Cardiac muscle cell (in vitro differentiated cells and primary cell): ENCODE measurements at regions not wholly inside any gene's neighbourhood (a gene's known extent, or its start where the extent isn't known, plus 50 kb on each side); places are given as distances from the start of the nearest gene placed in this dataset.

Source experiments
- DNase-seq, 2 donors: peaks; one replicate each; pipeline versions ENCODE4 v3.0.0 to v3.0.0-alpha.2; 2010 to 2017; ENCODE audit warnings: low read depth in 1 of 2, low spot score in 1 of 2
- H3K27ac ChIP-seq: fragments of 200-600 bp; sonication (generic); 2 replicates; pipeline ENCODE4 v1.5.1; 2016
- H3K27me3 ChIP-seq: fragments of 200-600 bp; sonication (generic); 2 replicates; pipeline ENCODE4 v1.6.0; 2016; ENCODE audit warnings: control low read depth
- H3K36me3 ChIP-seq: fragments of 200-600 bp; sonication (generic); 2 replicates; pipeline ENCODE4 v1.5.1; 2016; ENCODE audit warnings: control low read depth
- H3K4me1 ChIP-seq: fragments of 200-600 bp; sonication (generic); 2 replicates; pipeline ENCODE4 v1.8.1; 2017; ENCODE audit warnings: low read depth, mild to moderate bottlenecking, mixed run types
- H3K4me3 ChIP-seq: fragments of 200-600 bp; sonication (generic); 2 replicates; pipeline ENCODE4 v1.5.1; 2016; ENCODE audit warnings: mild to moderate bottlenecking
- H3K9me3 ChIP-seq: fragments of 200-600 bp; sonication (generic); 2 replicates; pipeline ENCODE4 v1.5.1; 2017; ENCODE audit warnings: low read depth, mild to moderate bottlenecking, control low read depth
- CTCF ChIP-seq: IDR thresholded peaks from 2 replicates; pipeline ENCODE4 v1.5.1; 2012; ENCODE audit warnings: low read depth, mild to moderate bottlenecking, low read length

- Histone ChIP-seq H3K4me3 (no peak overlapping the region), H3K4me1 (no peaks in the 10 kb centered on the region), H3K27me3 (no peaks in the 10 kb centered on the region), H3K36me3 (no peaks in the 10 kb centered on the region), H3K9me3 (no peaks in the 10 kb centered on the region), H3K27ac (no peak overlapping the region)
- DNase-seq = no peak
- TF ChIP-seq CTCF = no peak
Observed at GRCh38 chrX:25851141-25851540, 287.0 kb upstream of the MAGEB18 start.

GRCh38 chrX:25853002-25853479, 285.1 kb upstream of the MAGEB18 start:
- H3K27me3 ChIP-seq = no peaks in the 10 kb centered on the region
- no peaks in the 10 kb centered on the region for H3K36me3 ChIP-seq
- TF ChIP-seq CTCF = no peak
- no peaks in the 10 kb centered on the region for H3K9me3 ChIP-seq
- no peak overlapping the region for H3K4me3 ChIP-seq
- no peak for DNase-seq
- no peaks in the 10 kb centered on the region for H3K4me1 ChIP-seq
- H3K27ac ChIP-seq = no peak overlapping the region

GRCh38 chrX:25858273-25858880, 279.8 kb upstream of the MAGEB18 start:
- peak in 1 of 2 donors; percentile 41 for DNase-seq
- Histone ChIP-seq H3K36me3 (no peaks in the 10 kb centered on the region), H3K4me1 (no peaks in the 10 kb centered on the region), H3K27ac (no peak overlapping the region), H3K27me3 (no peaks in the 10 kb centered on the region), H3K4me3 (no peak overlapping the region), H3K9me3 (no peaks in the 10 kb centered on the region)
- peak; percentile 18 for TF ChIP-seq CTCF

GRCh38 chrX:25860322-25860721, 277.8 kb upstream of the MAGEB18 start:
- Histone ChIP-seq H3K36me3 (no peaks in the 10 kb centered on the region), H3K4me1 (no peaks in the 10 kb centered on the region), H3K4me3 (no peak overlapping the region), H3K27me3 (no peaks in the 10 kb centered on the region), H3K27ac (no peak overlapping the region), H3K9me3 (no peaks in the 10 kb centered on the region)
- no peak for TF ChIP-seq CTCF
- no peak for DNase-seq

- no peak overlapping the region for H3K27ac ChIP-seq
- no peaks in the 10 kb centered on the region for H3K4me1 ChIP-seq
- no peaks in the 10 kb centered on the region for H3K36me3 ChIP-seq
- no peak for TF ChIP-seq CTCF
- H3K9me3 ChIP-seq = no peaks in the 10 kb centered on the region
- no peak for DNase-seq
- no peaks in the 10 kb centered on the region for H3K27me3 ChIP-seq
- H3K4me3 ChIP-seq = no peak overlapping the region
Observed at GRCh38 chrX:25869761-25870160, 268.4 kb upstream of the MAGEB18 start.

- no peaks in the 10 kb centered on the region for H3K9me3 ChIP-seq
- H3K27ac ChIP-seq = no peak overlapping the region
- TF ChIP-seq CTCF = no peak
- DNase-seq = no peak
- no peaks in the 10 kb centered on the region for H3K27me3 ChIP-seq
- H3K36me3 ChIP-seq = no peaks in the 10 kb centered on the region
- H3K4me1 ChIP-seq = no peaks in the 10 kb centered on the region
- no peak overlapping the region for H3K4me3 ChIP-seq
Observed at GRCh38 chrX:25872786-25873185, 265.4 kb upstream of the MAGEB18 start.
